HEK293 (cell line): ENCODE measurements at regions not wholly inside any gene's neighbourhood (a gene's known extent, or its start where the extent isn't known, plus 50 kb on each side); places are given as distances from the start of the nearest gene placed in this dataset.

ENCODE experiments used
- CTCF ChIA-PET: fragments of 350-600 bp; formaldehyde crosslinking; extraction: SDS; loops from one replicate; lab custom pipeline; 2021; ENCODE audit warnings: antibody characterized with exemption; lab: Yijun Ruan, JAX
- POLR2A ChIA-PET: fragments of 300-600 bp; formaldehyde crosslinking; extraction: SDS; loops from one replicate; lab custom pipeline; 2020; ENCODE audit warnings: antibody characterized with exemption, inconsistent platforms; lab: Yijun Ruan, JAX
- H3K27ac ChIP-seq: fragments of 200-500 bp; sonication (Bioruptor generic); 2 replicates; pipeline ENCODE4 v1.5.1; 2014; ENCODE audit warnings: low read depth, low read length, control low read depth, inconsistent platforms; ENCODE audit errors: extremely low read depth
- H3K36me3 ChIP-seq, 2 experiments: fragments of 200-500 bp in 1 of 2; sonication (Bioruptor generic) in 1 of 2; 1 replicate in 1 of 2; 2 replicates in 1 of 2; pipeline ENCODE4 v1.5.1; 2014 to 2017; ENCODE audit warnings: inconsistent platforms in 2 of 2, low read length in 2 of 2; ENCODE audit not compliant: control insufficient read depth in 2 of 2, insufficient read depth in 1 of 2
- H3K4me1 ChIP-seq: fragments of 200-500 bp; sonication (Bioruptor generic); 2 replicates; pipeline ENCODE4 v1.5.1; 2014; ENCODE audit warnings: mild to moderate bottlenecking, low read length, inconsistent platforms; ENCODE audit not compliant: control insufficient read depth, insufficient read depth
- H3K4me3 ChIP-seq: 2 replicates; pipeline ENCODE4 v1.5.1; 2011; ENCODE audit warnings: low read depth, mild to moderate bottlenecking, control low read depth, low read length, moderate library complexity
- H3K9me3 ChIP-seq: fragments of 200-500 bp; sonication (Bioruptor generic); 2 replicates; pipeline ENCODE4 v1.5.1; 2014; ENCODE audit warnings: low read depth, low read length, inconsistent platforms; ENCODE audit not compliant: control insufficient read depth, insufficient read depth
- HOXA7 ChIP-seq: sonication (generic); formaldehyde crosslinking; IDR thresholded peaks from 2 replicates; pipeline ENCODE4 v1.8.1; 2022; ENCODE audit warnings: missing genetic modification reagents, borderline replicate concordance
- KLF1 ChIP-seq: fragments of 450-650 bp; formaldehyde crosslinking; IDR thresholded peaks from 2 replicates; pipeline ENCODE4 v1.5.1; 2016; ENCODE audit warnings: missing biosample characterization, missing genetic modification characterization
- MZF1 ChIP-seq: fragments of 450-650 bp; formaldehyde crosslinking; IDR thresholded peaks from 2 replicates; pipeline ENCODE4 v1.5.1; 2017; ENCODE audit warnings: missing biosample characterization, missing genetic modification characterization, borderline replicate concordance
- PRDM6 ChIP-seq: fragments of 450-650 bp; formaldehyde crosslinking; IDR thresholded peaks from 2 replicates; pipeline ENCODE4 v1.5.1; 2017; ENCODE audit warnings: missing biosample characterization, missing genetic modification characterization
- REPIN1 ChIP-seq: fragments of 450-650 bp; formaldehyde crosslinking; IDR thresholded peaks from 2 replicates; pipeline ENCODE4 v1.5.1; 2017; ENCODE audit warnings: missing biosample characterization, missing genetic modification characterization, low read depth
- ZBTB21 ChIP-seq: fragments of 450-650 bp; formaldehyde crosslinking; IDR thresholded peaks from 2 replicates; pipeline ENCODE4 v1.5.1; 2017; ENCODE audit warnings: missing biosample characterization, missing genetic modification characterization
- ZNF10 ChIP-seq: fragments of 450-650 bp; formaldehyde crosslinking; IDR thresholded peaks from 2 replicates; pipeline ENCODE4 v1.5.1; 2017; ENCODE audit warnings: missing biosample characterization, missing genetic modification characterization
- ZNF155 ChIP-seq: fragments of 450-650 bp; formaldehyde crosslinking; IDR thresholded peaks from 2 replicates; pipeline ENCODE4 v1.5.1; 2016; ENCODE audit warnings: missing biosample characterization, missing genetic modification characterization
- ZNF157 ChIP-seq: fragments of 450-650 bp; formaldehyde crosslinking; IDR thresholded peaks from 2 replicates; pipeline ENCODE4 v1.5.1; 2016; ENCODE audit warnings: missing biosample characterization, missing genetic modification characterization
- ZNF184 ChIP-seq: fragments of 450-650 bp; IDR thresholded peaks from 2 replicates; pipeline ENCODE4 v1.5.1; 2018; ENCODE audit warnings: missing biosample characterization, mild to moderate bottlenecking, missing genetic modification characterization
- ZNF239 ChIP-seq: fragments of 450-650 bp; formaldehyde crosslinking; IDR thresholded peaks from 2 replicates; pipeline ENCODE4 v1.5.1; 2016; ENCODE audit warnings: missing biosample characterization, missing genetic modification characterization
- ZNF311 ChIP-seq: fragments of 450-650 bp; formaldehyde crosslinking; IDR thresholded peaks from 2 replicates; pipeline ENCODE4 v1.5.1; 2017; ENCODE audit warnings: missing biosample characterization, missing genetic modification characterization, borderline replicate concordance
- ZNF37A ChIP-seq: fragments of 450-650 bp; IDR thresholded peaks from 2 replicates; pipeline ENCODE4 v1.5.1; 2018; ENCODE audit warnings: missing biosample characterization, missing genetic modification characterization
- ZNF416 ChIP-seq: fragments of 450-650 bp; formaldehyde crosslinking; IDR thresholded peaks from 2 replicates; pipeline ENCODE4 v1.5.1; 2016; ENCODE audit warnings: missing biosample characterization, missing genetic modification characterization
- ZNF473 ChIP-seq: fragments of 450-650 bp; formaldehyde crosslinking; IDR thresholded peaks from 2 replicates; pipeline ENCODE4 v1.5.1; 2017; ENCODE audit warnings: missing biosample characterization, missing genetic modification characterization
- ZNF544 ChIP-seq: fragments of 450-650 bp; formaldehyde crosslinking; IDR thresholded peaks from 2 replicates; pipeline ENCODE4 v1.5.0; 2017; ENCODE audit warnings: missing biosample characterization, missing genetic modification characterization
- ZNF561 ChIP-seq: fragments of 450-650 bp; IDR thresholded peaks from 2 replicates; pipeline ENCODE4 v1.5.1; 2018; ENCODE audit warnings: missing biosample characterization, missing genetic modification characterization, borderline replicate concordance
- ZNF623 ChIP-seq: fragments of 450-650 bp; formaldehyde crosslinking; IDR thresholded peaks from 2 replicates; pipeline ENCODE4 v1.5.1; 2016; ENCODE audit warnings: missing biosample characterization, missing genetic modification characterization
- ZNF658 ChIP-seq: fragments of 450-650 bp; formaldehyde crosslinking; IDR thresholded peaks from 2 replicates; pipeline ENCODE4; 2016; ENCODE audit warnings: missing biosample characterization, missing genetic modification characterization
- ZNF660 ChIP-seq: fragments of 450-650 bp; IDR thresholded peaks from 2 replicates; pipeline ENCODE4 v1.5.1; 2018; ENCODE audit warnings: missing biosample characterization, mild to moderate bottlenecking, missing genetic modification characterization
- ZNF670 ChIP-seq: fragments of 450-650 bp; formaldehyde crosslinking; IDR thresholded peaks from 2 replicates; pipeline ENCODE4 v1.5.1; 2016; ENCODE audit warnings: missing biosample characterization, missing genetic modification characterization, low read depth
- ZNF785 ChIP-seq: fragments of 450-650 bp; formaldehyde crosslinking; IDR thresholded peaks from 2 replicates; pipeline ENCODE4 v1.5.1; 2016; ENCODE audit warnings: missing biosample characterization, missing genetic modification characterization
- ZNF837 ChIP-seq: fragments of 450-650 bp; formaldehyde crosslinking; IDR thresholded peaks from 2 replicates; pipeline ENCODE4 v1.5.1; 2016; ENCODE audit warnings: missing biosample characterization, missing genetic modification characterization
- ZSCAN16 ChIP-seq: fragments of 450-650 bp; formaldehyde crosslinking; IDR thresholded peaks from 2 replicates; pipeline ENCODE4 v1.5.1; 2016; ENCODE audit warnings: missing biosample characterization, missing genetic modification characterization
- ZSCAN23 ChIP-seq: fragments of 450-650 bp; formaldehyde crosslinking; IDR thresholded peaks from 2 replicates; pipeline ENCODE4 v1.5.1; 2016; ENCODE audit warnings: missing biosample characterization, missing genetic modification characterization
- TF ChIP-seq, protein P1 (sequence below): fragments of 450-650 bp; formaldehyde crosslinking; IDR thresholded peaks from 2 replicates; pipeline ENCODE4 v1.5.1; 2016; ENCODE audit warnings: missing biosample characterization, missing genetic modification characterization
- TF ChIP-seq, protein P2 (sequence below): fragments of 450-650 bp; formaldehyde crosslinking; IDR thresholded peaks from 2 replicates; pipeline ENCODE4 v1.5.1; 2016; ENCODE audit warnings: missing biosample characterization, missing genetic modification characterization
- TF ChIP-seq, protein P3 (sequence below): fragments of 450-650 bp; formaldehyde crosslinking; IDR thresholded peaks from 2 replicates; pipeline ENCODE4 v1.5.1; 2016; ENCODE audit warnings: missing biosample characterization, missing genetic modification characterization

GRCh38 chr6:3565291-3565690 is 108.4 kb upstream of the SLC22A23 start:
- no peaks in the 10 kb centered on the region for H3K9me3 ChIP-seq
- no peak overlapping the region for H3K4me3 ChIP-seq
- CTCF ChIA-PET, result no interaction called here
- peaks cover 11% of the 10 kb centered on the region for H3K4me1 ChIP-seq
- H3K27ac ChIP-seq, result no peak overlapping the region
- no peak for TF ChIP-seq KLF1 (tag by site-specific recombination)
- TF ChIP-seq ZNF660, result no peak
- TF ChIP-seq REPIN1 (tag by site-specific recombination), result no peak
- no peak for TF ChIP-seq ZSCAN23 (tag by site-specific recombination)
- no peak for TF ChIP-seq ZNF544 (tag by site-specific recombination)
- no peak for TF ChIP-seq ZNF670 (tag by site-specific recombination)
- TF ChIP-seq, protein P1, sequence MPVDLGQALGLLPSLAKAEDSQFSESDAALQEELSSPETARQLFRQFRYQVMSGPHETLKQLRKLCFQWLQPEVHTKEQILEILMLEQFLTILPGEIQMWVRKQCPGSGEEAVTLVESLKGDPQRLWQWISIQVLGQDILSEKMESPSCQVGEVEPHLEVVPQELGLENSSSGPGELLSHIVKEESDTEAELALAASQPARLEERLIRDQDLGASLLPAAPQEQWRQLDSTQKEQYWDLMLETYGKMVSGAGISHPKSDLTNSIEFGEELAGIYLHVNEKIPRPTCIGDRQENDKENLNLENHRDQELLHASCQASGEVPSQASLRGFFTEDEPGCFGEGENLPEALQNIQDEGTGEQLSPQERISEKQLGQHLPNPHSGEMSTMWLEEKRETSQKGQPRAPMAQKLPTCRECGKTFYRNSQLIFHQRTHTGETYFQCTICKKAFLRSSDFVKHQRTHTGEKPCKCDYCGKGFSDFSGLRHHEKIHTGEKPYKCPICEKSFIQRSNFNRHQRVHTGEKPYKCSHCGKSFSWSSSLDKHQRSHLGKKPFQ (tag by site-specific recombination), result no peak
- no peak for TF ChIP-seq ZNF561
- no peak for TF ChIP-seq ZNF473 (tag by site-specific recombination)
- no peak for TF ChIP-seq HOXA7
- TF ChIP-seq, protein P2, sequence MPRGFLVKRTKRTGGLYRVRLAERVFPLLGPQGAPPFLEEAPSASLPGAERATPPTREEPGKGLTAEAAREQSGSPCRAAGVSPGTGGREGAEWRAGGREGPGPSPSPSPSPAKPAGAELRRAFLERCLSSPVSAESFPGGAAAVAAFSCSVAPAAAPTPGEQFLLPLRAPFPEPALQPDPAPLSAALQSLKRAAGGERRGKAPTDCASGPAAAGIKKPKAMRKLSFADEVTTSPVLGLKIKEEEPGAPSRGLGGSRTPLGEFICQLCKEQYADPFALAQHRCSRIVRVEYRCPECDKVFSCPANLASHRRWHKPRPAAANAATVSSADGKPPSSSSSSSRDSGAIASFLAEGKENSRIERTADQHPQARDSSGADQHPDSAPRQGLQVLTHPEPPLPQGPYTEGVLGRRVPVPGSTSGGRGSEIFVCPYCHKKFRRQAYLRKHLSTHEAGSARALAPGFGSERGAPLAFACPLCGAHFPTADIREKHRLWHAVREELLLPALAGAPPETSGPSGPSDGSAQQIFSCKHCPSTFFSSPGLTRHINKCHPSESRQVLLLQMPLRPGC (tag by site-specific recombination), result no peak
- TF ChIP-seq ZNF10, result no peak
- TF ChIP-seq, all 188 proteins: peak for 0
- POLR2A ChIA-PET, result no interaction called here
- H3K36me3 ChIP-seq, result no peaks in the 10 kb centered on the region

DNA sequence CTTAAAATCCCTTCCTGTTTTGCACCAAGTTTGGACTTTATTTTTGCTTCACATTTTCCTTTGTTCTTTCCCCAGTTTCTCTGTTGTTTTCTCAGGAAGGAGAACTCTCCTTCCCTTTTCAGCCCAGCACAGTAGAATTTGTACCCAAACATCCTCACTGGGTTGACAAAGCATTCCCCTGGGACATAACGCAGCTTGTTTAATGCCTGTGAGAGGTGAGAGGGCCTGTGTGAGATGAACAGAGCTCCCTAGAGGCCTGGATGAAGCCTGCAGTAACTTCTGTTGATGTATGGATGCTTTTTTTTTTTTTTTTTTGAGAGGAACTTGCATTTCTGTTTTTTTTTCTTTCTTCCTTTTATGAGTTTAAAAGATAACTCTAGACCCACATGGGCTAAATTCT is 104.9 kb upstream of the SLC22A23 start:
- Histone ChIP-seq H3K27ac (no peak overlapping the region), H3K4me3 (no peak overlapping the region), H3K9me3 (no peaks in the 10 kb centered on the region), H3K4me1 (peaks cover 8% of the 10 kb centered on the region; the same call in 1 of the 2 replicates), H3K36me3 (no peaks in the 10 kb centered on the region)
- POLR2A ChIA-PET, result interaction anchor here (0.7 kb wide), 2 partner anchors 25 to 61 kb away, joined by 4 to 6 read pairs; no protein-coding TSS in a partner anchor
- CTCF ChIA-PET, result interaction anchor here (0.6 to 1.7 kb wide), 7 partner anchors 10 to 280 kb away, joined by 3 to 6 read pairs (median 3); no protein-coding TSS in a partner anchor
- TF ChIP-seq ZNF155 (tag by site-specific recombination) (no peak), ZNF184 (tag by site-specific recombination) (no peak), ZNF837 (tag by site-specific recombination) (no peak), ZNF785 (tag by site-specific recombination) (no peak), ZNF416 (tag by site-specific recombination) (no peak), ZNF157 (tag by site-specific recombination) (no peak)
- TF ChIP-seq, protein P3, sequence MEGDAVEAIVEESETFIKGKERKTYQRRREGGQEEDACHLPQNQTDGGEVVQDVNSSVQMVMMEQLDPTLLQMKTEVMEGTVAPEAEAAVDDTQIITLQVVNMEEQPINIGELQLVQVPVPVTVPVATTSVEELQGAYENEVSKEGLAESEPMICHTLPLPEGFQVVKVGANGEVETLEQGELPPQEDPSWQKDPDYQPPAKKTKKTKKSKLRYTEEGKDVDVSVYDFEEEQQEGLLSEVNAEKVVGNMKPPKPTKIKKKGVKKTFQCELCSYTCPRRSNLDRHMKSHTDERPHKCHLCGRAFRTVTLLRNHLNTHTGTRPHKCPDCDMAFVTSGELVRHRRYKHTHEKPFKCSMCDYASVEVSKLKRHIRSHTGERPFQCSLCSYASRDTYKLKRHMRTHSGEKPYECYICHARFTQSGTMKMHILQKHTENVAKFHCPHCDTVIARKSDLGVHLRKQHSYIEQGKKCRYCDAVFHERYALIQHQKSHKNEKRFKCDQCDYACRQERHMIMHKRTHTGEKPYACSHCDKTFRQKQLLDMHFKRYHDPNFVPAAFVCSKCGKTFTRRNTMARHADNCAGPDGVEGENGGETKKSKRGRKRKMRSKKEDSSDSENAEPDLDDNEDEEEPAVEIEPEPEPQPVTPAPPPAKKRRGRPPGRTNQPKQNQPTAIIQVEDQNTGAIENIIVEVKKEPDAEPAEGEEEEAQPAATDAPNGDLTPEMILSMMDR (tag by site-specific recombination), result no peak
- TF ChIP-seq, all 188 proteins: peak for 0

GRCh38 chr6:3560211-3560610 is 103.4 kb upstream of the SLC22A23 start:
- ChIA-PET CTCF (interaction anchor here (0.6 to 0.9 kb wide), 3 partner anchors 22 to 172 kb away, joined by 3 to 5 read pairs (median 3); no protein-coding TSS in a partner anchor), POLR2A (interaction anchor here (0.7 kb wide), 1 partner anchor 71 kb away, joined by 3 read pairs; no protein-coding TSS in a partner anchor)
- H3K36me3 ChIP-seq, result no peaks in the 10 kb centered on the region
- no peaks in the 10 kb centered on the region for H3K9me3 ChIP-seq
- H3K4me1 ChIP-seq, result peaks cover 8% of the 10 kb centered on the region; the same call in 1 of the 2 replicates
- no peak overlapping the region for H3K4me3 ChIP-seq
- H3K27ac ChIP-seq, result no peak overlapping the region
- TF ChIP-seq ZNF37A (tag by site-specific recombination) (no peak), ZNF311 (tag by site-specific recombination) (no peak), ZSCAN16 (tag by site-specific recombination) (no peak), ZNF623 (tag by site-specific recombination) (no peak), ZBTB21 (tag by site-specific recombination) (no peak), ZNF658 (tag by site-specific recombination) (no peak), ZNF239 (tag by site-specific recombination) (no peak), MZF1 (tag by site-specific recombination) (no peak), PRDM6 (no peak)
